ENCODE measurements at regions not wholly inside any gene's neighbourhood (a gene's known extent, or its start where the extent isn't known, plus 50 kb on each side); places are given as distances from the start of the nearest gene placed in this dataset.
"Not testable (repeated sequence)": the region's sequence is repeated elsewhere in the genome, so short reads cannot be mapped to it uniquely, and the experiment has no call there.

DNA sequence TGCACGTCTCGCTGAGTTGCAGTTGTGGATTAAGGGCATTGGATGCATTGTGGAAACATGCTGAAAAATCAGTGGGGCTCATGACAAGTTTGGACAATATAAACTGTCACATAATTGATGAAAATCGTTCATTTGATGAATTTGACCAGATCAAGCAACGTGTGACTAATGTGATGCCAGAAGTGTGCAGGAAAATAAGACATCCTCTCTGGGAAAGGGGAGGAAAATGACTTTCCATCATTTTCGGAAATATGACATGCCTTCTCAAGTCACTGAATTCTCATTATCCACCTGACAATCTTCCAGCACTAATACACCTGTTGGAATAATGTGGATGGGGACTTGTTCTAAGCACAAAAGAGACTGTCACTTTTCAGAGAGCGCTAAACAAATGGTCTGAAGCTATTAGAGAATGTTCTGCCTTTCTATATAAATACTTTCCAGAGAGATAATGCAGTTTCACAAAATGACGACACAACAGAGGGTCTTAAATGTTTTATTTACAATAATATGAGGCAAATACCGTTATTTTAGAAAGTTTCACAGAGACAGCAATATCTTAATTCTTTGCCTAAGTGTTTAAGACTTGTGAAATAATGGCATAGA lies 1741.9 kb upstream of the RAG2 start:
- FAIRE-seq (no peak), DNase-seq (ENCODE audit: insufficient read length) (no peak)
- TF ChIP-seq TAF1 (IDR thresholded peaks at IDR 0.05; ENCODE audit: borderline replicate concordance, low read depth, low read length) (no peak), POLR2A (IDR thresholded peaks at IDR 0.05; ENCODE audit: low read depth, low read length) (no peak), POLR2AphosphoS5 (IDR thresholded peaks at IDR 0.05; ENCODE audit: low read depth, low read length) (no peak)

DNA sequence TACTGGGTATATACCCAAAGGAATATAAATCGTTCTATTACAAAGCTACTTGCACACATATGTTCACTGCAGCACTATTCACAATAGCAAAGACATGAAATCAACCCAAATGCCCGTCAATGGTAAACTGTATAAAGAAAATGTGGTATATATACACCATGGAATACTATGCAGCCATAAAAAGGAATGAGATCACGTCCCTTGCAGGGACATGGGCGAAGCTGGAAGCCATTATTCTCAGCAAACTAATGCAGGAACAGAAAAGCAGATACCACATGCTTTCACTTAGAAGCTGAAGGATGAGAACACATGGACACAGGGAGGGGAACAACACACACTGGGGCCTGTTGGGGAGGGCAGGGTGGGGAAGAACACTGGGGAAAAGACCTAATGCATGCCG lies 1740.0 kb upstream of the RAG2 start:
- not testable (repeated sequence) for DNase-seq (ENCODE audit: insufficient read length); FAIRE-seq

DNA sequence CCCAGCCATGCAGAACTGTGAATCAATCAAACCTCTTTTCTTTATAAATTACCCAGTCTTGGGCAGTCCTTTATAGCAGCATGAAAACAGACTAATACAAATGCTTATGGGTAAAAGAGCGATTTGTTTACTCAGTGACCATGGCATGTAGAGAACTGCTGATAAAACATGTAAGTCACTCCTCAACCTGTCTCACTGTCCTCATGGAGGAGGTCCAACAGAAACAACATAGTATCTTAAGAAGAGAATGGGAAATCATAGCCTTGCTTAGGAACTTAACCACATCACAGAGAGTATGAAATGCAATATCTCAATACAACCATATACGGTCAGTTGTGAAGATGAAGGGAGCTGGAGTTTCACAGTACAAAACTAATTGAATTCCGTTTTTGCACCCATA lies 1734.0 kb upstream of the RAG2 start:
- TF ChIP-seq POLR2AphosphoS5 (IDR thresholded peaks at IDR 0.05; ENCODE audit: low read depth, low read length) (no peak), POLR2A (IDR thresholded peaks at IDR 0.05; ENCODE audit: low read depth, low read length) (no peak), TAF1 (IDR thresholded peaks at IDR 0.05; ENCODE audit: borderline replicate concordance, low read depth, low read length) (no peak)
- DNase-seq (ENCODE audit: insufficient read length) (no peak), FAIRE-seq (no peak)

DNA sequence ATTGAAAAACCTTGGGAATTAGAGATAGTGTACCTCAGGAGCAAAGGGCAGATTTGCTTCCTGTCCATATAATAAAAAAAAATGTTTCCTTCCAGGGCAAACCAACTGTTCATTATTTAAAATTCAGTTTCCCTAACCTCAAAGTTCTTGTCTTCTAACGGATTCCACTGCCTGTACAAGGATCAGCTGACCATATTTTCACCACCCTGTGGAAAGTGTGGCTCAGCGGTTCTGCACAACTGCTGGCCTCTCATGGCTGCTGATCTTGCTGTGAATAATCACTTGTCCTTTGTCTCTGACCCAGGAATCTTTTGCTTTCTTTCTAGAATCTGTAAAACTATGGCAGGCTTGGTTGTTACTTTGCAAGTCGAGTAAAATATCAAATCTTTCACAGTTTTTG lies 1732.5 kb upstream of the RAG2 start:
- FAIRE-seq (no peak), DNase-seq (ENCODE audit: insufficient read length) (no peak)
- TF ChIP-seq TAF1 (IDR thresholded peaks at IDR 0.05; ENCODE audit: borderline replicate concordance, low read depth, low read length) (no peak), POLR2AphosphoS5 (IDR thresholded peaks at IDR 0.05; ENCODE audit: low read depth, low read length) (no peak), POLR2A (IDR thresholded peaks at IDR 0.05; ENCODE audit: low read depth, low read length) (no peak)

DNA sequence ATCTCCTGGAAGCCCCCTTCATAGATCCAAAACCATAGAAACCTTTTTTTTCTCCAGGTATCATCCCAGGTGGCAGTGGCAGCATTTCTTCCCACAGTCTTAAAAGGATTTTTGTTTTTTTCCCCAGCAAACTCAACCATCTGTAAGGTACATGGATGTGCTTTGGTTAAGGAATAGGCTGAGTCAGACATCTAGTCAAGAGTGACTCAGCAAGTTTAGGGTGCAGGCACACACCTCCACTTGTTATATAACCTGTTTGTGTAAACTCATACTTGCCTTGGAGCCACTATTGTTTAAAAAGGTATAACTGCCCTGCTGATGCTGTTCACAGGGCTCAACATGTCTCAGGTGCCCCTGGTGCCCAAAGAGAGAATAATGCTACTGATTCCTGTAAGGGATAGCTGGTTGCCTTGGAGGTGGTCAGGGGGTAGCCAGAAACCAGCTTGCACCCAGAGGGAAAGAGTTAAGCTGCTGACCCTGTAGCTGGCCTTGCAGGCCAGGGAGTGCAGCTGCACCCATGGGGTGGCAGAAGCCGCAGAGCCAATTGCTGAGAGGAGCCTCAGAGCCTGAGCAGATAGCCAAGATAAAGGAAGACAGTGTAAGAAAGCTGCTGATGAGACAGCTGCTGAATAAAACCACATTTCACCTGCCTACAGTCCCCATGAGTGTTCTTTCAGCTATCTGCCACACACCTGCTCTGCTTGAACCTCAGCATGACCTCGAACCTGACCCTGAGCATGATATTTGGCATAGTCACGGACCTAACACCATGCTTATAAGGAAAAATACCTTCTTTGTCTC lies 1726.1 kb upstream of the RAG2 start:
- DNase-seq (ENCODE audit: insufficient read length) (no peak), FAIRE-seq (no peak)
- no peak for TF ChIP-seq POLR2A (IDR thresholded peaks at IDR 0.05; ENCODE audit: low read depth, low read length)

DNA sequence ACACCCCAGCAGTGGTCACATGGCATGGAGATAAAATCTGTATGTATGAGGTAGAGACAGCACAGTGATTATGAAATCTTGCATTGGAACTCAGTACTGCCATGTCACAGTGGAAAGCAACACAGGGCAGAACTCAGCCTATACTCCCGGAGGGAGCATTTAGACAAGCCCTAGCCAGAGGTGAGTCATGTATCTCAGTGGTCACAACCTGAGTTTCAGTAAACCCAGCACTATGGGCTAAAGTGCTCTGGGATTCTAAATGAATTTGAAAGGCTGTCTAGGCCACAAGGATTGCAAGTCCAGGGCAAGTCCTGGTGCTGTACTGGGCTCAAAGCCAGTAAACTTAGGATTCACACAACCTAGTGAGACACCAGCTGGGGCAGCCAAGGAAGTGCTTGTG lies 1717.1 kb upstream of the RAG2 start:
- no peak for TF ChIP-seq POLR2AphosphoS5 (IDR thresholded peaks at IDR 0.05; ENCODE audit: low read depth, low read length)
- TF ChIP-seq TAF1 (IDR thresholded peaks at IDR 0.05; ENCODE audit: borderline replicate concordance, low read depth, low read length): no peak
- DNase-seq (ENCODE audit: insufficient read length) (no peak), FAIRE-seq (no peak)

DNA sequence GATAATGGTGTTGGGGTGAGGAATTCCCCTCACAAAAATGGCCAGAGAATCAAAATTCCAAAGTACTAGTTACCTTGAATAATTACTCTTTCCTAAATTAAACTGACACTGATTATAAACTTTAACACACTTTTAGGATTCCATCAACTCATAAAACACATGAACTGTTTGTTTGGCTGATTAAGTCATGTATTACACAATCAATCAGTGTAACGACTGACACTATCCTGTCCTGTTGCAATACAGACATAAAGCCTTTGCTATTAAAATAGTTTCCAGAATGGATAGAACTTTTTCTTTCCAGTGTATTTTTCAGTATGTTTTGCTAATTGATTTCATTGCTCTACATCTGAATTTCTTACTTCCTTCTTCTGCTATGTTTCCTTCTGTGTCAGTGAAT lies 1709.4 kb upstream of the RAG2 start:
- FAIRE-seq (no peak), DNase-seq (ENCODE audit: insufficient read length) (no peak)
- no peak for TF ChIP-seq TAF1 (IDR thresholded peaks at IDR 0.05; ENCODE audit: borderline replicate concordance, low read depth, low read length)
- TF ChIP-seq POLR2A (IDR thresholded peaks at IDR 0.05; ENCODE audit: low read depth, low read length): no peak
- TF ChIP-seq POLR2AphosphoS5 (IDR thresholded peaks at IDR 0.05; ENCODE audit: low read depth, low read length): no peak

DNA sequence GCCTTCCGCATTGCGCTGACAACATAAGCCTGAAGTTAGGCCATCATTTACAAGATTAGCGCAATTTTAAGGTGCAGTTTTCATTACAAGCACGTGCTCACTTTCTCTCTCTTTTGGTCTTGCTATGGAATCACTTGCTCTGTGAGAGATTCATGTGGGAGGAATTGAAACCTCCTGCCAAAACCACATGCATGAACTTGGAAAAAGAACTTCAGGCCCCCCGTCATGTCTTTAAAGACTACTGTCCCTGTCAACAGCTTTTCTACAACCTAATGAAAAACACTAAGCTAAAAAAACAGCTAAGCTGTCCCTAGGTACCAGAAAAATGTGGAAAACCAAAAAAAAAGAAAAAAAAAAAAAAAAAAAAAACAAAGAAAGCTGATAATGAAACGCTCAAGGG lies 1707.6 kb upstream of the RAG2 start:
- no peak for DNase-seq (ENCODE audit: insufficient read length)
- FAIRE-seq: no peak
- TF ChIP-seq POLR2A (IDR thresholded peaks at IDR 0.05; ENCODE audit: low read depth, low read length): no peak
- TF ChIP-seq POLR2AphosphoS5 (IDR thresholded peaks at IDR 0.05; ENCODE audit: low read depth, low read length): no peak
- no peak for TF ChIP-seq TAF1 (IDR thresholded peaks at IDR 0.05; ENCODE audit: borderline replicate concordance, low read depth, low read length)

DNA sequence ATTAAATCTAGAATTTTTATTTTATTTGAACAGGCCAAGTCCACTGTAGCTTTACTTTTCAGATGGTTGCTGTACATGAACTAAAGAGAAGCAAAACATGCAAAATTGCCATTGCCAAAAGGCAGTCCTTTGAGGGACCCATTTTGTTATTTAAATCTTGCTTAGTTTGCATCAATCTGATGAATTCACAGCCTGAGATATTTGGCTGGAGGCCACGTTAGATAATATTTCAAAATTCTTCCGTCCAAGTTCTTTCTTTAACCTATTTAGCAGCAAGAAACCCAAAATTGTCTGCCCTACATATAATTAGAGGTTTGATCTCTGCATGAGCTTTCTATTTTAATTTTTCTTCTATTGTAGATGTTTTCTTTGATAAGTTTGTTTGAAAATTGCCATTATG lies 1706.9 kb upstream of the RAG2 start:
- no peak for TF ChIP-seq POLR2A (IDR thresholded peaks at IDR 0.05; ENCODE audit: low read depth, low read length)
- TF ChIP-seq TAF1 (IDR thresholded peaks at IDR 0.05; ENCODE audit: borderline replicate concordance, low read depth, low read length): no peak
- no peak for TF ChIP-seq POLR2AphosphoS5 (IDR thresholded peaks at IDR 0.05; ENCODE audit: low read depth, low read length)
- no peak for FAIRE-seq
- no peak for DNase-seq (ENCODE audit: insufficient read length)

DNA sequence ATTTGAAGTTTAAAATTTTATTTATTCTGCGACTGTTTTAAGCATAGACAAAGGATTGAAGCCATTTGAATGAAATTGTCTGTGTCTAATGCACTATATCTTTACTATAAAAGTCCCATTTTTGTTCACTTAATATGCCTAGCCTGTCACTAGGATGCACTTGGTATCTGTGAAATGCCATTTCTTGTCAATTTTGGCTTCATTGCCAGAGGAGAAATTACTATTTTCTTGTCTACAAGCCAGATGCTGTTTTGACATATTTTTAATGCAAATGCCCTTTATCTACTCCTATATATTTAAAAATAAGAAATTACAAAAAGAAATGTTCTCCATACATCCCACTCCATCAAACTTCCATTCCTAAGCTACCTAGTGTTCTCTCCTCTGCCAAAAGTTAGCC lies 1704.5 kb upstream of the RAG2 start:
- FAIRE-seq: no peak
- no peak for TF ChIP-seq POLR2AphosphoS5 (IDR thresholded peaks at IDR 0.05; ENCODE audit: low read depth, low read length)
- no peak for TF ChIP-seq TAF1 (IDR thresholded peaks at IDR 0.05; ENCODE audit: borderline replicate concordance, low read depth, low read length)
- TF ChIP-seq POLR2A (IDR thresholded peaks at IDR 0.05; ENCODE audit: low read depth, low read length): no peak
- DNase-seq (ENCODE audit: insufficient read length): no peak

DNA sequence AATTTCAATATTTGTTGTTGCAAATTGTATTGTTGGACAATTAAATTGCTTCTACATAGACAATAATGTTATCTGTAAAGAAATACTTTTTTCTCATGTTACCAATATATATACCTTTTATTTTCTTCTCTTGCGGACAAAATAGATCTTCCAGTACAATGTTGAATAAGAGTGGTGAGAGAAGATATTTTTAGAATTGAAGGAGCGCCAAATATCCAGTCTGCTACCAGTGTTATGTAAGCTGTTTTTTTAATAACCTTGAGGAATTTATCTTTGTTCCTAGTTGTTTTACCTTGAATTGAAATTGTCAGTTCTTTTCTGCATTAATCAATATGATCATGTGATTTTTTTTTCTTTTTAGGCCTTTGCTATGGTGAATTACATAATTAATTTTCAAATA lies 1702.5 kb upstream of the RAG2 start:
- no peak for TF ChIP-seq TAF1 (IDR thresholded peaks at IDR 0.05; ENCODE audit: borderline replicate concordance, low read depth, low read length)
- no peak for TF ChIP-seq POLR2AphosphoS5 (IDR thresholded peaks at IDR 0.05; ENCODE audit: low read depth, low read length)
- TF ChIP-seq POLR2A (IDR thresholded peaks at IDR 0.05; ENCODE audit: low read depth, low read length): no peak
- DNase-seq (ENCODE audit: insufficient read length) (no peak), FAIRE-seq (no peak)

DNA sequence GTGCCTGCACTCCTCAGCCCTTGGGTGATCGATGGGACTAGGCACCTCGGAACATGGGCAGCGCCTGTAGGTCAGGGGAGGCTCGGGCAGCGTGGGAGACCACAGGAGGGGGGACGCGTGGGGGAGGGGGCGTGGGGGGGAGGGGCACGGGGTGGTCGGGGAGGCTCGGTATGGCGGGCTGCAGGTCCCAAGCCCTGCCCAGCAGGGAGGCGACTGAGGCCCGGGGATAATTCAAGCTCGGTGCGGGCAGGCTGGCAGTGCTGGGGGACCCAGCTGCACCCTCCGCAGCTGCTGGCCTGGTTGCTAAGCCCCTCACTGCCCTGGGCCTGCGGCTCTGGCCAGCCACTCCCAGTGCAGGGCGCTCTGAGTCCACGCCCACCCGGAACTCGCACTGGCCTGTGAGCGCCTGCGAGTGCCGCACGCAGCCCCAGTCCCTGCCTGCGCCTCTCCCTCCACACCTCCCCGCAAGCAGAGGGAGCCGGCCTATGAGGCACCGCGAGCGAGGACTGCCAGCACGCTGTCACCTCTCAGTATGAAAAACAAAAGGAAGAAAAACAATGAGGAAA lies 1698.3 kb upstream of the RAG2 start:
- no peak for FAIRE-seq
- no peak for TF ChIP-seq TAF1 (IDR thresholded peaks at IDR 0.05; ENCODE audit: borderline replicate concordance, low read depth, low read length)
- TF ChIP-seq POLR2A (IDR thresholded peaks at IDR 0.05; ENCODE audit: low read depth, low read length): no peak
- no peak for TF ChIP-seq POLR2AphosphoS5 (IDR thresholded peaks at IDR 0.05; ENCODE audit: low read depth, low read length)
- no peak for DNase-seq (ENCODE audit: insufficient read length)
